GM04503 (cell line): ENCODE measurements at regions not wholly inside any gene's neighbourhood (a gene's known extent, or its start where the extent isn't known, plus 50 kb on each side); places are given as distances from the start of the nearest gene placed in this dataset.
"Not testable (repeated sequence)": the region's sequence is repeated elsewhere in the genome, so short reads cannot be mapped to it uniquely, and the experiment has no call there.

ENCODE experiments used
- DNase-seq: peaks from one replicate; pipeline ENCODE4 v3.0.0-alpha.2; 2012; ENCODE audit warnings: low read depth

GRCh38 chrX:68995780-68996551, 167.1 kb downstream of the EFNB1 start:
- no peak for DNase-seq

- DNase-seq, result no peak
Measured at GRCh38 chrX:68995386-68995779, 166.6 kb downstream of the EFNB1 start.

GRCh38 chrX:68994891-68995255, 166.1 kb downstream of the EFNB1 start:
- no peak for DNase-seq

- no peak for DNase-seq
Measured at GRCh38 chrX:68994135-68994890, 165.5 kb downstream of the EFNB1 start.

- no peak for DNase-seq
Measured at GRCh38 chrX:68992821-68993397, 164.1 kb downstream of the EFNB1 start.

- DNase-seq, result no peak
Measured at GRCh38 chrX:68991691-68992345, 163.0 kb downstream of the EFNB1 start.

- no peak for DNase-seq
Measured at GRCh38 chrX:68990948-68991347, 162.1 kb downstream of the EFNB1 start.

GRCh38 chrX:68989865-68990606, 161.2 kb downstream of the EFNB1 start:
- DNase-seq, result peak; percentile 37

GRCh38 chrX:68989456-68989855, 160.6 kb downstream of the EFNB1 start:
- no peak for DNase-seq

- DNase-seq, result no peak
Measured at GRCh38 chrX:68988865-68989264, 160.0 kb downstream of the EFNB1 start.

GRCh38 chrX:68985135-68985755, 156.4 kb downstream of the EFNB1 start:
- no peak for DNase-seq

GRCh38 chrX:68983004-68983857, 154.4 kb downstream of the EFNB1 start:
- DNase-seq, result no peak

- no peak for DNase-seq
Measured at GRCh38 chrX:68982476-68982875, 153.7 kb downstream of the EFNB1 start.

- DNase-seq, result no peak
Measured at GRCh38 chrX:68980906-68981616, 152.2 kb downstream of the EFNB1 start.

GRCh38 chrX:68978655-68979054, 149.8 kb downstream of the EFNB1 start:
- no peak for DNase-seq

- no peak for DNase-seq
Measured at GRCh38 chrX:68978255-68978654, 149.4 kb downstream of the EFNB1 start.

GRCh38 chrX:68953331-68953730, 124.5 kb downstream of the EFNB1 start:
- no peak for DNase-seq

- not testable (repeated sequence) for DNase-seq
Measured at GRCh38 chrX:68951942-68952619, 123.3 kb downstream of the EFNB1 start.

- DNase-seq, result no peak
Measured at GRCh38 chrX:68950937-68951336, 122.1 kb downstream of the EFNB1 start.
